ENCODE measurements at regions not wholly inside any gene's neighbourhood (a gene's known extent, or its start where the extent isn't known, plus 50 kb on each side); places are given as distances from the start of the nearest gene placed in this dataset.

DNA sequence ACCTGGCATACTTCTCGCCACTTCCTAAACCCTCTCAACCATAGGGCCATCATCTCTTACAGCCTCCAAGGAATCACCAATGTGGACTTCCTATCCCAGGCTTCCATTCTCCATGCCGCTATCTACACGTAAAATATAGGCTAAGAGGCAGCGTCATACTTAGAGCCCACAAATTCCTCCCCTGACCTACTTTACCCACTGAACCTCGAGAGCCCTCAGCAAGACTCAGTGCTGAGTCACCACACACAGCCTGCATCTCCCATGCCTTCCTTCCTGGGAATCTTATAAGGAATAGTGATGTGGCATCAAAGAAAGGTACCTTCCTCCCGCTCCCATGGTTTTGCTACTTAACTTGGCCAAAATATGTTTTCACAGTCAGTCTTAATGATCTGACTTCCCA lies 435.6 kb upstream of the NFE2L3 start:
- TF ChIP-seq, protein P1, sequence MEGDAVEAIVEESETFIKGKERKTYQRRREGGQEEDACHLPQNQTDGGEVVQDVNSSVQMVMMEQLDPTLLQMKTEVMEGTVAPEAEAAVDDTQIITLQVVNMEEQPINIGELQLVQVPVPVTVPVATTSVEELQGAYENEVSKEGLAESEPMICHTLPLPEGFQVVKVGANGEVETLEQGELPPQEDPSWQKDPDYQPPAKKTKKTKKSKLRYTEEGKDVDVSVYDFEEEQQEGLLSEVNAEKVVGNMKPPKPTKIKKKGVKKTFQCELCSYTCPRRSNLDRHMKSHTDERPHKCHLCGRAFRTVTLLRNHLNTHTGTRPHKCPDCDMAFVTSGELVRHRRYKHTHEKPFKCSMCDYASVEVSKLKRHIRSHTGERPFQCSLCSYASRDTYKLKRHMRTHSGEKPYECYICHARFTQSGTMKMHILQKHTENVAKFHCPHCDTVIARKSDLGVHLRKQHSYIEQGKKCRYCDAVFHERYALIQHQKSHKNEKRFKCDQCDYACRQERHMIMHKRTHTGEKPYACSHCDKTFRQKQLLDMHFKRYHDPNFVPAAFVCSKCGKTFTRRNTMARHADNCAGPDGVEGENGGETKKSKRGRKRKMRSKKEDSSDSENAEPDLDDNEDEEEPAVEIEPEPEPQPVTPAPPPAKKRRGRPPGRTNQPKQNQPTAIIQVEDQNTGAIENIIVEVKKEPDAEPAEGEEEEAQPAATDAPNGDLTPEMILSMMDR (IDR thresholded peaks at IDR 0.05; ENCODE audit: low read depth, low read length): no peak
- TF ChIP-seq EZH2phosphoT487 (IDR thresholded peaks at IDR 0.05; ENCODE audit: low read depth): no peak

Measured in OCI-LY3 (cell line).